ENCODE measurements at regions not wholly inside any gene's neighbourhood (a gene's known extent, or its start where the extent isn't known, plus 50 kb on each side); places are given as distances from the start of the nearest gene placed in this dataset.
A peak's percentile ranks its signal among the peaks of the same experiment; 100 is the strongest.

DNA sequence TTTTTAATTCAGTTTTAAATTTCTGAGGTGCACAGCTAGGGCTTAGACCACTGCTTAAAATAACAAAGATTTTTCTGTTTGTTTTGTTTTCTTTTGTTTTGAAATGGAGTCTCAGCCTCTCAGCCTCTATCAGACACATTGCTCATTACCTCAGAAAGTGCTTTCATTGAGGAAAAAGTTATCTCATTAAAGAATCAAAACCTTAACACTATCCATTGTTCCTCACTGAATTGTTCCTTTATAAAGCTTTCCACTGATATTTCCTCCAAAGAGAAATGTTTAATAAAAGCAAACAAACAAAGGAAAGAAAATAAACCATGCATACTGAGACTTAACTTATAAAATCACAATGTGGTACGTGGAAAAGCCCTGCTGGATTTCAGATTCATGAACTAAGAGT lies 63.8 kb downstream of the SIPA1L2 start:
- no peak for TF ChIP-seq ESRRG (CRISPR knock-in tag; IDR thresholded peaks at IDR 0.05)
- no peak for TF ChIP-seq SNAI2 (CRISPR knock-in tag; IDR thresholded peaks at IDR 0.05)
- TF ChIP-seq ZNF70 (CRISPR knock-in tag; IDR thresholded peaks at IDR 0.05): no peak
- no peak for TF ChIP-seq CSRNP3 (CRISPR knock-in tag; IDR thresholded peaks at IDR 0.05)
- TF ChIP-seq TCF4 (CRISPR knock-in tag; IDR thresholded peaks at IDR 0.05; ENCODE audit: borderline replicate concordance): no peak
- TF ChIP-seq, protein P1, sequence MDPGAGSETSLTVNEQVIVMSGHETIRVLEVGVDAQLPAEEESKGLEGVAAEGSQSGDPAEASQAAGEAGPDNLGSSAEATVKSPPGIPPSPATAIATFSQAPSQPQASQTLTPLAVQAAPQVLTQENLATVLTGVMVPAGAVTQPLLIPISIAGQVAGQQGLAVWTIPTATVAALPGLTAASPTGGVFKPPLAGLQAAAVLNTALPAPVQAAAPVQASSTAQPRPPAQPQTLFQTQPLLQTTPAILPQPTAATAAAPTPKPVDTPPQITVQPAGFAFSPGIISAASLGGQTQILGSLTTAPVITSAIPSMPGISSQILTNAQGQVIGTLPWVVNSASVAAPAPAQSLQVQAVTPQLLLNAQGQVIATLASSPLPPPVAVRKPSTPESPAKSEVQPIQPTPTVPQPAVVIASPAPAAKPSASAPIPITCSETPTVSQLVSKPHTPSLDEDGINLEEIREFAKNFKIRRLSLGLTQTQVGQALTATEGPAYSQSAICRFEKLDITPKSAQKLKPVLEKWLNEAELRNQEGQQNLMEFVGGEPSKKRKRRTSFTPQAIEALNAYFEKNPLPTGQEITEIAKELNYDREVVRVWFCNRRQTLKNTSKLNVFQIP (CRISPR knock-in tag; IDR thresholded peaks at IDR 0.05; ENCODE audit: borderline replicate concordance, low read depth): no peak
- no peak for TF ChIP-seq RARB (CRISPR knock-in tag; IDR thresholded peaks at IDR 0.05)
- TF ChIP-seq CSDC2 (CRISPR knock-in tag; IDR thresholded peaks at IDR 0.05): no peak
- no peak for TF ChIP-seq ZFP3 (CRISPR knock-in tag; IDR thresholded peaks at IDR 0.05)
- no peak for TF ChIP-seq PATZ1 (CRISPR knock-in tag; IDR thresholded peaks at IDR 0.05; ENCODE audit: borderline replicate concordance)
- no peak for TF ChIP-seq CREB5 (CRISPR knock-in tag; IDR thresholded peaks at IDR 0.05; ENCODE audit: low read depth)
- TF ChIP-seq ZNF8 (CRISPR knock-in tag; IDR thresholded peaks at IDR 0.05): no peak
- no peak for TF ChIP-seq ZNF565 (CRISPR knock-in tag; conservative IDR thresholded peaks at IDR 0.05; ENCODE audit: low read depth)
- no peak for TF ChIP-seq GLIS3 (CRISPR knock-in tag; IDR thresholded peaks at IDR 0.05)

GRCh38 chr1:232562855-232563510 lies 67.0 kb downstream of the SIPA1L2 start:
- TF ChIP-seq ESRRG (CRISPR knock-in tag; IDR thresholded peaks at IDR 0.05): no peak
- TF ChIP-seq GLIS3 (CRISPR knock-in tag; IDR thresholded peaks at IDR 0.05): no peak
- no peak for TF ChIP-seq TOX (CRISPR knock-in tag; IDR thresholded peaks at IDR 0.05; ENCODE audit: borderline replicate concordance)
- no peak for TF ChIP-seq BACH2 (CRISPR knock-in tag; IDR thresholded peaks at IDR 0.05; ENCODE audit: borderline replicate concordance)
- no peak for TF ChIP-seq CSRNP3 (CRISPR knock-in tag; IDR thresholded peaks at IDR 0.05)
- TF ChIP-seq ZNF565 (CRISPR knock-in tag; conservative IDR thresholded peaks at IDR 0.05; ENCODE audit: low read depth): no peak
- no peak for TF ChIP-seq ARNTL (CRISPR knock-in tag; IDR thresholded peaks at IDR 0.05; ENCODE audit: borderline replicate concordance, low read depth)
- TF ChIP-seq, protein P2, sequence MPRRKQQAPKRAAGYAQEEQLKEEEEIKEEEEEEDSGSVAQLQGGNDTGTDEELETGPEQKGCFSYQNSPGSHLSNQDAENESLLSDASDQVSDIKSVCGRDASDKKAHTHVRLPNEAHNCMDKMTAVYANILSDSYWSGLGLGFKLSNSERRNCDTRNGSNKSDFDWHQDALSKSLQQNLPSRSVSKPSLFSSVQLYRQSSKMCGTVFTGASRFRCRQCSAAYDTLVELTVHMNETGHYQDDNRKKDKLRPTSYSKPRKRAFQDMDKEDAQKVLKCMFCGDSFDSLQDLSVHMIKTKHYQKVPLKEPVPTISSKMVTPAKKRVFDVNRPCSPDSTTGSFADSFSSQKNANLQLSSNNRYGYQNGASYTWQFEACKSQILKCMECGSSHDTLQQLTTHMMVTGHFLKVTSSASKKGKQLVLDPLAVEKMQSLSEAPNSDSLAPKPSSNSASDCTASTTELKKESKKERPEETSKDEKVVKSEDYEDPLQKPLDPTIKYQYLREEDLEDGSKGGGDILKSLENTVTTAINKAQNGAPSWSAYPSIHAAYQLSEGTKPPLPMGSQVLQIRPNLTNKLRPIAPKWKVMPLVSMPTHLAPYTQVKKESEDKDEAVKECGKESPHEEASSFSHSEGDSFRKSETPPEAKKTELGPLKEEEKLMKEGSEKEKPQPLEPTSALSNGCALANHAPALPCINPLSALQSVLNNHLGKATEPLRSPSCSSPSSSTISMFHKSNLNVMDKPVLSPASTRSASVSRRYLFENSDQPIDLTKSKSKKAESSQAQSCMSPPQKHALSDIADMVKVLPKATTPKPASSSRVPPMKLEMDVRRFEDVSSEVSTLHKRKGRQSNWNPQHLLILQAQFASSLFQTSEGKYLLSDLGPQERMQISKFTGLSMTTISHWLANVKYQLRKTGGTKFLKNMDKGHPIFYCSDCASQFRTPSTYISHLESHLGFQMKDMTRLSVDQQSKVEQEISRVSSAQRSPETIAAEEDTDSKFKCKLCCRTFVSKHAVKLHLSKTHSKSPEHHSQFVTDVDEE (CRISPR knock-in tag; IDR thresholded peaks at IDR 0.05): no peak
- no peak for TF ChIP-seq RARB (CRISPR knock-in tag; IDR thresholded peaks at IDR 0.05)
- TF ChIP-seq ZNF70 (CRISPR knock-in tag; IDR thresholded peaks at IDR 0.05): no peak
- no peak for TF ChIP-seq ZFP30 (CRISPR knock-in tag; IDR thresholded peaks at IDR 0.05)
- ATAC-seq: peak; percentile 19; the same call in 2 of the 3 replicates

More for the DNA sequence above, 63.8 kb downstream of the SIPA1L2 start:
- ATAC-seq: no peak
